Parathyroid adenoma (tissue), 2 donors: ENCODE measurements at regions not wholly inside any gene's neighbourhood (a gene's known extent, or its start where the extent isn't known, plus 50 kb on each side); places are given as distances from the start of the nearest gene placed in this dataset.

Experiments used
- H2AFZ ChIP-seq: fragments of 300-600 bp; sonication (generic); one replicate; pipeline ENCODE4 v1.7.0; 2017; ENCODE audit warnings: antibody characterized with exemption, mild to moderate bottlenecking
- H3K27ac ChIP-seq: fragments of 300-600 bp; sonication (generic); one replicate; pipeline ENCODE4 v1.7.0; 2017
- H3K27me3 ChIP-seq: fragments of 300-600 bp; sonication (generic); one replicate; pipeline ENCODE4 v1.7.0; 2017; ENCODE audit warnings: low read length; ENCODE audit not compliant: control insufficient read depth, insufficient read depth
- H3K36me3 ChIP-seq: fragments of 300-600 bp; sonication (generic); one replicate; pipeline ENCODE4 v1.7.0; 2017; ENCODE audit warnings: low read length; ENCODE audit not compliant: control insufficient read depth, insufficient read depth
- H3K4me1 ChIP-seq: fragments of 300-600 bp; sonication (generic); one replicate; pipeline ENCODE4 v1.7.0; 2017; ENCODE audit warnings: control low read depth
- H3K4me2 ChIP-seq: fragments of 300-600 bp; sonication (generic); one replicate; pipeline ENCODE4 v1.7.0; 2017; ENCODE audit warnings: low read length
- H3K4me3 ChIP-seq: fragments of 300-600 bp; sonication (generic); one replicate; pipeline ENCODE4 v1.7.0; 2017; ENCODE audit warnings: low read depth, low read length
- H3K79me2 ChIP-seq: fragments of 300-600 bp; sonication (generic); one replicate; pipeline ENCODE4 v1.7.0; 2017; ENCODE audit warnings: control low read depth
- H3K9ac ChIP-seq: fragments of 300-600 bp; sonication (generic); one replicate; pipeline ENCODE4 v1.7.0; 2017; ENCODE audit warnings: mild to moderate bottlenecking
- H3K9me3 ChIP-seq: fragments of 300-600 bp; sonication (generic); one replicate; pipeline ENCODE4 v1.7.0; 2017; ENCODE audit warnings: low read length; ENCODE audit not compliant: control insufficient read depth
- TF ChIP-seq, protein P1 (sequence below): fragments of 300-600 bp; sonication (generic); IDR thresholded peaks from one replicate; pipeline ENCODE4 v1.7.0; 2017; ENCODE audit warnings: antibody characterized with exemption, mild to moderate bottlenecking
- donor health status: primary hyperparathyroidism.

DNA sequence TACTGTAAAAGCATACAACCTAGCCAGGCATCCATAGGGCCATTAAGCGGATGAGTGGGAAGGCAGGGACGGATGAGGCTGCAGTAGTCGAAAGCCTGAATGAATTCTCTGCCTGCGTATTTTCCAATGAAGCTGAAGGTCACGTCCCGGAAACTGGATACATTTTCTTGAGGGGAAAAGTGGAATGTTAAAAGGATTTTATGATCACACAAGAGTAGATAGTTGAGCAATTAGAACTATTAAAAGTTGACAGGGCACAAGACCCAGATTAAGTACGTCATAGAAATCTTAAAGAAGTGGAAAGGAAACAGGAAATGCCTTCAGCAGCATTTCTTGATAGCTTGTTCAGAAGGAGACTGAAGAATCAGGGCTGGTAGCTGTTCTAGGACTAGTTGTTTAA is 98.3 kb upstream of the CXXC4 start:
- Histone ChIP-seq H3K9me3 (no peaks in the 10 kb centered on the region), H3K36me3 (no peaks in the 10 kb centered on the region), H3K4me3 (no peak overlapping the region), H2AFZ (peak overlapping the region; percentile 78), H3K9ac (no peak overlapping the region), H3K27ac (peak overlapping the region; percentile 43), H3K4me2 (no peak overlapping the region), H3K4me1 (peaks cover 7% of the 10 kb centered on the region), H3K27me3 (no peaks in the 10 kb centered on the region), H3K79me2 (no peaks in the 10 kb centered on the region)
- TF ChIP-seq, protein P1, sequence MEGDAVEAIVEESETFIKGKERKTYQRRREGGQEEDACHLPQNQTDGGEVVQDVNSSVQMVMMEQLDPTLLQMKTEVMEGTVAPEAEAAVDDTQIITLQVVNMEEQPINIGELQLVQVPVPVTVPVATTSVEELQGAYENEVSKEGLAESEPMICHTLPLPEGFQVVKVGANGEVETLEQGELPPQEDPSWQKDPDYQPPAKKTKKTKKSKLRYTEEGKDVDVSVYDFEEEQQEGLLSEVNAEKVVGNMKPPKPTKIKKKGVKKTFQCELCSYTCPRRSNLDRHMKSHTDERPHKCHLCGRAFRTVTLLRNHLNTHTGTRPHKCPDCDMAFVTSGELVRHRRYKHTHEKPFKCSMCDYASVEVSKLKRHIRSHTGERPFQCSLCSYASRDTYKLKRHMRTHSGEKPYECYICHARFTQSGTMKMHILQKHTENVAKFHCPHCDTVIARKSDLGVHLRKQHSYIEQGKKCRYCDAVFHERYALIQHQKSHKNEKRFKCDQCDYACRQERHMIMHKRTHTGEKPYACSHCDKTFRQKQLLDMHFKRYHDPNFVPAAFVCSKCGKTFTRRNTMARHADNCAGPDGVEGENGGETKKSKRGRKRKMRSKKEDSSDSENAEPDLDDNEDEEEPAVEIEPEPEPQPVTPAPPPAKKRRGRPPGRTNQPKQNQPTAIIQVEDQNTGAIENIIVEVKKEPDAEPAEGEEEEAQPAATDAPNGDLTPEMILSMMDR = no peak

DNA sequence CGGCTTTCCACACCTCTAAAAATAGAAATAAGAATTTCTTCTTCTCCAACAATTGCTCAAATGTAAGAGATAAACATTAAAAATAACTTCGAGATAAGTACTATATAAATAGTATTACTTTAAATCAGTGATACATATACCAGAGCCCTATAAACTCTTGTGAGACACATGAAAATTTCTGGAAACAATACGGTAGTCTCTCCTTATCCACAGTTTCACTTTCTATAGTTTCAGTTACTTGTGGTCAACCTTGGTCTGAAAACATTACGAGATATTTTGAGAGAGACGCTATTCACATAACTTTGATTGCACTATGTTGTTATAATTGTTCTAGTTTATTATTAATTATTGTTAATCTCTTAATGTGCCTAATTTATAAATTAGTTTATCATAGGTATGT is 101.5 kb upstream of the CXXC4 start:
- no peaks in the 10 kb centered on the region for H3K79me2 ChIP-seq
- H3K4me3 ChIP-seq = no peak overlapping the region
- peaks cover 7% of the 10 kb centered on the region for H3K4me1 ChIP-seq
- H3K27me3 ChIP-seq = no peaks in the 10 kb centered on the region
- TF ChIP-seq, protein P1 = no peak
- H3K36me3 ChIP-seq = no peaks in the 10 kb centered on the region
- no peak overlapping the region for H2AFZ ChIP-seq
- no peak overlapping the region for H3K27ac ChIP-seq
- no peak overlapping the region for H3K4me2 ChIP-seq
- H3K9ac ChIP-seq = no peak overlapping the region
- H3K9me3 ChIP-seq = no peaks in the 10 kb centered on the region

DNA sequence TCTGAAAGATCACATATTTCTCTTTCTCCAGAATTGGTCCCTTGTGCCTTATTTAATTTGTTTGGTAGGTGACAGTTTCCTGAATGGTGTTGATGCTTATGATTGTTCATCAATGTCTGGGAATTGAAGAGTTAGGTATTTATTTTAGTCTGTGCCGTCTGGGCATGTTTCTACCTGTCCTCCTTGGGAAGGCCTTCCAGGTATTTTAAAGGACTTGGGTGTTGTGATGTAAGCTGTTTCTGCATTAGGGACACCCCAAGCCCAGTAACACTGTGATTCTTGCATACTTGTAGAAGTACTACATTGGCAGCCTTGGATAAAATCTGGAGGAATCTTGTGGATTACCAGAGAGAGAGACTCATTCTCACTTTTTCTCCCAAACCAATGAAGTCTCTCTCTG is 120.8 kb upstream of the CXXC4 start:
- TF ChIP-seq, protein P1 = no peak
- Histone ChIP-seq H3K4me3 (no peak overlapping the region), H3K27ac (no peak overlapping the region)

DNA sequence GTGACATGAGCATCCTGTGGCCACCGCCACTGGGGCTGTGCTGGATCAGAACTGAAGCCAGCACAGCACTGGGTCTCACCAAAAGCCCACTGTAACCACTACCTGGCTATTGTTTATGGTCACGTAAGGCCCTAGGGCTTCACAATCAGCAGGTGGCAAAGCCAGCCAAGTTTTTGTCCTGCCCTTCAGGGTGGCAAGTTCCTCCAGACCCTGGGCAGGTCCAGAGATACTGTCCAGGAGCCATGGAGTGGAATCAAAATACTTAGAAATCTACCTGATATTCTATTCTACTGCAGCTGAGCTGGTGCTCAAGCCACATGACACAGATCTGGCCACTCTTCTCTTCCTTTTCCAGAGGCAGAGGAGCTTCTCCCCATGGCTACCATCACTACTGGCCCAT is 121.2 kb upstream of the CXXC4 start:
- H2AFZ ChIP-seq = peak overlapping the region; percentile 80
- H3K9me3 ChIP-seq = no peaks in the 10 kb centered on the region
- H3K36me3 ChIP-seq = no peaks in the 10 kb centered on the region
- H3K9ac ChIP-seq = no peak overlapping the region
- peaks cover 9% of the 10 kb centered on the region for H3K4me1 ChIP-seq
- H3K27ac ChIP-seq = peak overlapping the region; percentile 39
- TF ChIP-seq, protein P1 = no peak
- no peaks in the 10 kb centered on the region for H3K79me2 ChIP-seq
- H3K27me3 ChIP-seq = no peaks in the 10 kb centered on the region
- no peak overlapping the region for H3K4me3 ChIP-seq
- H3K4me2 ChIP-seq = no peak overlapping the region

More for the DNA sequence above, 120.8 kb upstream of the CXXC4 start:
- Histone ChIP-seq H3K79me2 (no peaks in the 10 kb centered on the region), H3K4me2 (no peak overlapping the region), H2AFZ (no peak overlapping the region), H3K4me1 (peaks cover 9% of the 10 kb centered on the region), H3K9me3 (no peaks in the 10 kb centered on the region), H3K9ac (no peak overlapping the region), H3K27me3 (no peaks in the 10 kb centered on the region), H3K36me3 (no peaks in the 10 kb centered on the region)

DNA sequence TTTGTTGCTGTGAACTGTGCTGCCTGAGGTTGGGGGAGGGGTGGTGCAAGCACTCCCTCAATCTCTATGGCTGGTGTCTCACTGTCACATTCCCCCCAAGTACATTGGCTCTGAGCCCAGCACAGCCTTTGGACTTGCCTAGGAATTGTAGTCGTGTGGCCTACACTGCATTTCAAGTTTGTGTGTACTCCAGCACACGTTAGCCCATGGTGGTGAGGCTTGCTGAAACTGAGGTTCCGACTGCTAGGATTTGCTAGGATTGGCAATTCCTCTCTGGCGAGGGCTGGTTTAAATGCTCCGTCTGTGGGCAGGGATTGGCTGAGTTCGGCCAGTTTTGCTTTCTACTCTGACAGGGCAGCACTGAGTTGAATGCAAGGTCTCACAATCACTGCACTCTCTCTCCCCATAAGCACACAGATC is 121.7 kb upstream of the CXXC4 start:
- no peaks in the 10 kb centered on the region for H3K79me2 ChIP-seq
- peaks cover 9% of the 10 kb centered on the region for H3K4me1 ChIP-seq
- H3K27me3 ChIP-seq = no peaks in the 10 kb centered on the region
- no peak overlapping the region for H3K9ac ChIP-seq
- H2AFZ ChIP-seq = peak overlapping the region; percentile 80
- no peak overlapping the region for H3K4me3 ChIP-seq
- no peaks in the 10 kb centered on the region for H3K36me3 ChIP-seq
- H3K27ac ChIP-seq = peak overlapping the region; percentile 39
- TF ChIP-seq, protein P1 = no peak
- H3K4me2 ChIP-seq = no peak overlapping the region
- no peaks in the 10 kb centered on the region for H3K9me3 ChIP-seq
